ENCODE measurements at regions not wholly inside any gene's neighbourhood (a gene's known extent, or its start where the extent isn't known, plus 50 kb on each side); places are given as distances from the start of the nearest gene placed in this dataset.
"Not testable (repeated sequence)": the region's sequence is repeated elsewhere in the genome, so short reads cannot be mapped to it uniquely, and the experiment has no call there.

- in situ Hi-C loops (cut with HindIII; ENCODE audit: low sequenced_read_pairs): no loop called here
- DNase-seq (ENCODE audit: low read depth): no peak
- H3K4me3 ChIP-seq (ENCODE audit: low read depth, low read length): no peak overlapping the region
- no peak for TF ChIP-seq CTCF (IDR thresholded peaks at IDR 0.05; ENCODE audit: low read depth, low read length, missing control alignments)
These were observed 699.0 kb downstream of the BRINP1 start for GRCh38 chr9:118670011-118670953.

GRCh38 chr9:118674942-118675341 lies 694.3 kb downstream of the BRINP1 start:
- no peak for DNase-seq (ENCODE audit: low read depth)
- no peak for TF ChIP-seq CTCF (IDR thresholded peaks at IDR 0.05; ENCODE audit: low read depth, low read length, missing control alignments)
- H3K4me3 ChIP-seq (ENCODE audit: low read depth, low read length): no peak overlapping the region
- in situ Hi-C loops (cut with HindIII; ENCODE audit: low sequenced_read_pairs): no loop called here

- H3K4me3 ChIP-seq (ENCODE audit: low read depth, low read length); in situ Hi-C loops (cut with HindIII; ENCODE audit: low sequenced_read_pairs); DNase-seq (ENCODE audit: low read depth): not testable (repeated sequence)
These were observed 691.1 kb downstream of the BRINP1 start for GRCh38 chr9:118677936-118678653.

GRCh38 chr9:118686959-118687358 lies 682.3 kb downstream of the BRINP1 start:
- no peak overlapping the region for H3K4me3 ChIP-seq (ENCODE audit: low read depth, low read length)
- in situ Hi-C loops (cut with HindIII; ENCODE audit: low sequenced_read_pairs): no loop called here
- no peak for DNase-seq (ENCODE audit: low read depth)
- TF ChIP-seq CTCF (IDR thresholded peaks at IDR 0.05; ENCODE audit: low read depth, low read length, missing control alignments): no peak

DNA sequence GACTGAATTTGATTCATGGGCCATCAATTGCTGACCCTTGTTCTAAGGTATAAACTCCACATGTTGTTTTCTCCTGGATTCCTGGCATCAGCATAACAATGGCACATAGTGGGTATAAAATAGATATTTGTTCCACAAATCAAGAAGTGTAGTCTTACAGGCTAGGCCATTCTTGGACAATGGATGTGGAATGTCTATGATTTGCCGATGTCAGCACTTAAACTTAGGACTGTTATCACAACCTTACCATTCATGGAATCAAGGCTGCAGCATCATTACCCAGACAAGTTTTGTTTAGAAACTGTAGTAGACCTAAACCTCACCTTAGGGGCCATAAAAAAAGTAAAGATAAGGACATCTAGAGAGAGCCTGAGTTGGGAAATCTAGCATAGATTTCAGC lies 680.0 kb downstream of the BRINP1 start:
- in situ Hi-C loops (cut with HindIII; ENCODE audit: low sequenced_read_pairs): no loop called here
- H3K4me3 ChIP-seq (ENCODE audit: low read depth, low read length): no peak overlapping the region
- TF ChIP-seq CTCF (IDR thresholded peaks at IDR 0.05; ENCODE audit: low read depth, low read length, missing control alignments): no peak
- DNase-seq (ENCODE audit: low read depth): no peak

GRCh38 chr9:118692613-118693012 lies 676.6 kb downstream of the BRINP1 start:
- in situ Hi-C loops (cut with HindIII; ENCODE audit: low sequenced_read_pairs): no loop called here
- no peak for DNase-seq (ENCODE audit: low read depth)
- TF ChIP-seq CTCF (IDR thresholded peaks at IDR 0.05; ENCODE audit: low read depth, low read length, missing control alignments): no peak
- H3K4me3 ChIP-seq (ENCODE audit: low read depth, low read length): no peak overlapping the region

DNA sequence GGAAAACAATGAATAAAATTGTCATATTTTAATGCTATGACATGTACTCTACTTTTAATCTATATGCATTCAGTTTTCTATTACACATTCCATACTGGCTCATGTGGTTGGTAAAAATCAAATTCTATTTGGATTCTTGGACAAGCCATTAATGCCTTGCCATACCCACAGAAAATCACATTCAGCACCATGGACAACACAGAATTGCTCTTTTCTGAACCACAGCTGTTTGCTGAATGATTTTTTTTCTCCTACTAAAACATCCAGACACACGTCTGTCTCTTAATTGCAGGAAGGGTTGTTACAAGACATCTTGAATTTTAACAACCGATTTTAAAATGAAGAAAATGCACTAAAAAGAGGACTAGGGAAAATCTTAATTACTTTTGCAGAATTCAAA lies 675.6 kb downstream of the BRINP1 start:
- H3K4me3 ChIP-seq (ENCODE audit: low read depth, low read length): no peak overlapping the region
- TF ChIP-seq CTCF (IDR thresholded peaks at IDR 0.05; ENCODE audit: low read depth, low read length, missing control alignments): no peak
- in situ Hi-C loops (cut with HindIII; ENCODE audit: low sequenced_read_pairs): no loop called here
- DNase-seq (ENCODE audit: low read depth): no peak

GRCh38 chr9:118695249-118695648 lies 674.0 kb downstream of the BRINP1 start:
- in situ Hi-C loops (cut with HindIII; ENCODE audit: low sequenced_read_pairs); DNase-seq (ENCODE audit: low read depth); H3K4me3 ChIP-seq (ENCODE audit: low read depth, low read length): not testable (repeated sequence)
